Naive B cell (primary cell): ENCODE measurements at regions not wholly inside any gene's neighbourhood (a gene's known extent, or its start where the extent isn't known, plus 50 kb on each side); places are given as distances from the start of the nearest gene placed in this dataset.
"Not testable (repeated sequence)": the region's sequence is repeated elsewhere in the genome, so short reads cannot be mapped to it uniquely, and the experiment has no call there.

Source experiments
- ATAC-seq, 2 donors: fragments of 150-1000 bp; cut with Tn5 transposase; 2 replicates each; pipeline ENCODE4 v1.10.0; 2021; ENCODE audit warnings: low read depth in 2 of 2, mild to moderate bottlenecking in 2 of 2, moderate library complexity in 2 of 2
- DNase-seq: peaks from one replicate; pipeline ENCODE4 v3.0.0; 2022
- H3K27ac Mint-ChIP-seq, 6 donors: one replicate each; pipeline ENCODE4 v1.8.0; 2020 to 2022; ENCODE audit warnings: mild to moderate bottlenecking in 6 of 6, mixed read lengths in 6 of 6, moderate library complexity in 5 of 6, inconsistent platforms in 2 of 6
- H3K27me3 Mint-ChIP-seq, 3 donors: one replicate each; pipeline ENCODE4 v1.8.0; 2021 to 2022; ENCODE audit warnings: mixed read lengths in 3 of 3, mild to moderate bottlenecking in 1 of 3
- H3K36me3 Mint-ChIP-seq, 2 donors: one replicate each; pipeline ENCODE4 v1.8.0; 2020 to 2022; ENCODE audit warnings: mixed read lengths in 2 of 2, inconsistent platforms in 1 of 2, mild to moderate bottlenecking in 1 of 2
- H3K4me1 Mint-ChIP-seq, 3 donors: one replicate each; pipeline ENCODE4 v1.8.0; 2020 to 2022; ENCODE audit warnings: mixed read lengths in 3 of 3, inconsistent platforms in 1 of 3, mild to moderate bottlenecking in 1 of 3, moderate library complexity in 1 of 3
- H3K4me3 Mint-ChIP-seq, 8 donors: one replicate each; pipeline ENCODE4 v1.8.0; 2020 to 2022; ENCODE audit warnings: mild to moderate bottlenecking in 8 of 8, mixed read lengths in 8 of 8, moderate library complexity in 8 of 8, inconsistent platforms in 2 of 8
- H3K9me3 Mint-ChIP-seq, 7 donors: one replicate each; pipeline ENCODE4 v1.8.0; 2020 to 2022; ENCODE audit warnings: mixed read lengths in 7 of 7, mild to moderate bottlenecking in 5 of 7, inconsistent platforms in 2 of 7, moderate library complexity in 1 of 7

GRCh38 chr2:139744273-139744672 is 964.1 kb upstream of the NXPH2 start:
- ATAC-seq (no peak), DNase-seq (no peak)
- H3K4me1 Mint-ChIP-seq = no peaks in the 10 kb centered on the region
- H3K27ac Mint-ChIP-seq = no peak overlapping the region
- peaks cover 2 to 14% (median 5%) of the 10 kb centered on the region in 7 donors for H3K9me3 Mint-ChIP-seq
- no peaks in the 10 kb centered on the region for H3K27me3 Mint-ChIP-seq
- no peaks in the 10 kb centered on the region for H3K36me3 Mint-ChIP-seq
- H3K4me3 Mint-ChIP-seq = no peak overlapping the region

DNA sequence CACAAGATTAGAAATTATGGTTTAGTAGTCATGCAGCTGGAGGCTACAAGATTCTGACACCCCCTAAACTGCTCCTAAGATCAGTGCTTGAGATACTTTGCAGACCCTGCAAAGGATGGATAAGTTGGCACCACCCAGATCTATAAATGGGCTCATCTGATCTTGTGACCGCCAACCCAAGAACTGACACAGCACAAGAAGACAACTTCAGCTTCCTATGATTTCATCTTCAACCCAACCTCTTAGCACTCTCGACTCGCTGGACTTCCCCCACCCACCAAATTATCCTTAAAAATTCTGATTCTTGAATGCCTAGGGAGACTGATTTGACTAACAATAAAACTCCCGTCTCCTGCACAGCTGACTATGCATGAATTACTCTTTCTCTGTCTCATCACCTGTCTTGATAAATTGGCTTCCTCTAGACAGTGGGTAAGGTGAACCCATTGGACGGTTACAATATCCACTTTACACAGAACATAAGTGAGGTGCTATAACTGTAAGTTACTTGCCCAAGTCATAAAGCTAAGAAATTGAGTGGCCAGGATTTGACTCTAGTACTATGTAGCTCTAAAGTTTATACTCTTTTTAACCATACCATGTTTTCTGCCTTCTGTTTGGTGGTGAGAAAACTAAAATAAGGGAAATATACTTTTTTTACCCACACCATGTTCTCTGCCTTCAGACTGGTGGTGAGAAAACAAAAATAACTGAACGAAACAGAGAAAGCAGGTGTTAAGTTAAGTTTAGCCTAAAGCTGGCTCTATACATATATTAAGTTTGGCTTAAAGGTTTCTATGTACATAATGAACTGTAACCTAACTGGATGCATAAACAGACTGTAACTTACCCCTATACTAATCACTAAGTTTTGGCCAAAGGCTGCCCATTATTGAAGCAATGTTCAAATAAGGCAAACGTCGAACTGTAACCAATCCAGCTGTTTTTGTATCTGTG is 962.3 kb upstream of the NXPH2 start:
- DNase-seq (no peak), ATAC-seq (no peak)
- no peak overlapping the region for H3K27ac Mint-ChIP-seq
- no peaks in the 10 kb centered on the region for H3K36me3 Mint-ChIP-seq
- H3K9me3 Mint-ChIP-seq = peaks cover 0 to 12% (median 2%) of the 10 kb centered on the region in 7 donors
- no peak overlapping the region for H3K4me3 Mint-ChIP-seq
- H3K4me1 Mint-ChIP-seq = no peaks in the 10 kb centered on the region
- H3K27me3 Mint-ChIP-seq = no peaks in the 10 kb centered on the region

DNA sequence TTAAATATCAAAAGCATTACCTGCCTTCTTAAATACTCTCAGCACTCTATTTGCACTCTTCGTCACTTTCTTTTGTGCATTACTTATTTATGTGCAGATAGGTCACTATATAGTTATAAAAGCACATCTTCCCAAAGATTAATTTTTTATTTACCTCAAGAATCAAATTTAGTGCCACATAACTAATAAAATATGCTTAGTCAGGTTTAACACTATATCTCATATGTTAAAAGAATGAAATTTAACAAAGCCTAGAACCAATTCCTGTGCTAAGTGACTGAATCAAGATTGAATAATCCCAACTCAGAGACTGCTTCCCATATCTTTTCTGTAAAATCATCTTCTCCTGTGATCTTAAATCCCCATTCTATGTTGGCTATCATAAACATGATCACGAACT is 957.5 kb upstream of the NXPH2 start:
- H3K36me3 Mint-ChIP-seq = no peaks in the 10 kb centered on the region
- no peak overlapping the region for H3K4me3 Mint-ChIP-seq
- H3K27ac Mint-ChIP-seq = no peak overlapping the region
- no peaks in the 10 kb centered on the region for H3K4me1 Mint-ChIP-seq
- H3K27me3 Mint-ChIP-seq = no peaks in the 10 kb centered on the region
- peaks cover 0 to 6% (median 0%) of the 10 kb centered on the region in 7 donors for H3K9me3 Mint-ChIP-seq
- no peak for DNase-seq
- ATAC-seq = no peak

DNA sequence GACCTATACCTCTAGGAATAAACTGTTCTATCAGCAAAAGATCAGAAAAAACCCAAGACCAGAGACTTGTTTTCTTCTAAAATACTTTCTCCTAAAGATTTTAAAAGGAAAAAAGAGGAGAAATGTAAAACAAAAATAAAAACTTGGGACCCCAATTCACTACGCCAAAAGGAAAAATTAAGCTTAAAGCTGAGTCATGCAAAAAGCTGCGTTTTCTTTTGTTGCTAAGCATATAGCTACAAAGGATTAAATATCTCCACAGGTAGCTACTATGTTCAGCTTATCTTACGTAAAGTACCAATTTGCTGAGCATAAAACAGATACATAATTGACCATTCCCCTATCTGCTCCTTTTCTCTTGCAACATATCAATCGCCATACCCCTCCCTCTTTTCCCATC is 950.0 kb upstream of the NXPH2 start:
- H3K9me3 Mint-ChIP-seq = peaks cover 0 to 6% (median 0%) of the 10 kb centered on the region in 7 donors
- no peak overlapping the region for H3K27ac Mint-ChIP-seq
- H3K27me3 Mint-ChIP-seq = no peaks in the 10 kb centered on the region
- ATAC-seq (no peak), DNase-seq (no peak)
- H3K4me3 Mint-ChIP-seq = no peak overlapping the region
- no peaks in the 10 kb centered on the region for H3K36me3 Mint-ChIP-seq
- no peaks in the 10 kb centered on the region for H3K4me1 Mint-ChIP-seq

GRCh38 chr2:139721411-139721995 is 941.3 kb upstream of the NXPH2 start:
- H3K27ac Mint-ChIP-seq = no peak overlapping the region
- no peaks in the 10 kb centered on the region for H3K27me3 Mint-ChIP-seq
- H3K9me3 Mint-ChIP-seq = peaks cover 0 to 6% (median 3%) of the 10 kb centered on the region in 7 donors
- H3K36me3 Mint-ChIP-seq = no peaks in the 10 kb centered on the region
- no peak overlapping the region for H3K4me3 Mint-ChIP-seq
- ATAC-seq = no peak
- no peaks in the 10 kb centered on the region for H3K4me1 Mint-ChIP-seq
- no peak for DNase-seq

GRCh38 chr2:139720056-139720455 is 939.9 kb upstream of the NXPH2 start:
- no peaks in the 10 kb centered on the region for H3K36me3 Mint-ChIP-seq
- no peak overlapping the region for H3K4me3 Mint-ChIP-seq
- DNase-seq = no peak
- no peaks in the 10 kb centered on the region for H3K27me3 Mint-ChIP-seq
- H3K4me1 Mint-ChIP-seq = no peaks in the 10 kb centered on the region
- no peak for ATAC-seq
- H3K27ac Mint-ChIP-seq = no peak overlapping the region
- H3K9me3 Mint-ChIP-seq = peaks cover 0 to 6% (median 3%) of the 10 kb centered on the region in 7 donors

- Mint-ChIP-seq H3K27me3 (no peaks in the 10 kb centered on the region), H3K36me3 (no peaks in the 10 kb centered on the region), H3K27ac (no peak overlapping the region), H3K4me3 (no peak overlapping the region), H3K9me3 (peaks cover 0 to 4% (median 0%) of the 10 kb centered on the region in 7 donors), H3K4me1 (no peaks in the 10 kb centered on the region)
- no peak for ATAC-seq
- no peak for DNase-seq
These were observed 924.4 kb upstream of the NXPH2 start for GRCh38 chr2:139704606-139705005.

GRCh38 chr2:139694327-139694726 is 914.1 kb upstream of the NXPH2 start:
- no peak overlapping the region for H3K27ac Mint-ChIP-seq
- H3K36me3 Mint-ChIP-seq = no peaks in the 10 kb centered on the region
- ATAC-seq (no peak), DNase-seq (no peak)
- H3K9me3 Mint-ChIP-seq = peaks cover 0 to 6% (median 0%) of the 10 kb centered on the region in 7 donors
- no peak overlapping the region for H3K4me3 Mint-ChIP-seq
- no peaks in the 10 kb centered on the region for H3K4me1 Mint-ChIP-seq
- H3K27me3 Mint-ChIP-seq = no peaks in the 10 kb centered on the region

- no peak for ATAC-seq
- H3K36me3 Mint-ChIP-seq = no peaks in the 10 kb centered on the region
- H3K4me3 Mint-ChIP-seq = no peak overlapping the region
These were observed 906.0 kb upstream of the NXPH2 start for GRCh38 chr2:139686205-139686604.

GRCh38 chr2:139685090-139685983 is 905.1 kb upstream of the NXPH2 start:
- Mint-ChIP-seq H3K4me3 (no peak overlapping the region), H3K4me1 (no peaks in the 10 kb centered on the region), H3K27me3 (no peaks in the 10 kb centered on the region), H3K9me3 (peaks cover 2 to 13% (median 4%) of the 10 kb centered on the region in 7 donors), H3K27ac (no peak overlapping the region), H3K36me3 (no peaks in the 10 kb centered on the region)
- ATAC-seq (no peak), DNase-seq (no peak)

More at GRCh38 chr2:139686205-139686604, 906.0 kb upstream of the NXPH2 start:
- Mint-ChIP-seq H3K27ac (no peak overlapping the region), H3K9me3 (peaks cover 1 to 11% (median 2%) of the 10 kb centered on the region in 7 donors), H3K27me3 (no peaks in the 10 kb centered on the region), H3K4me1 (no peaks in the 10 kb centered on the region)
- no peak for DNase-seq

GRCh38 chr2:139684286-139684860 is 904.2 kb upstream of the NXPH2 start:
- ATAC-seq (no peak), DNase-seq (no peak)
- Mint-ChIP-seq H3K36me3 (no peaks in the 10 kb centered on the region), H3K4me3 (no peak overlapping the region), H3K9me3 (peaks cover 2 to 14% (median 9%) of the 10 kb centered on the region in 7 donors), H3K27ac (no peak overlapping the region), H3K4me1 (no peaks in the 10 kb centered on the region), H3K27me3 (no peaks in the 10 kb centered on the region)

GRCh38 chr2:139674577-139674976 is 894.4 kb upstream of the NXPH2 start:
- Mint-ChIP-seq H3K27me3 (no peaks in the 10 kb centered on the region), H3K4me1 (no peaks in the 10 kb centered on the region), H3K9me3 (peaks cover 0 to 5% (median under 1%) of the 10 kb centered on the region in 7 donors), H3K4me3 (no peak overlapping the region), H3K27ac (no peak overlapping the region), H3K36me3 (no peaks in the 10 kb centered on the region)
- no peak for ATAC-seq
- DNase-seq = no peak

DNA sequence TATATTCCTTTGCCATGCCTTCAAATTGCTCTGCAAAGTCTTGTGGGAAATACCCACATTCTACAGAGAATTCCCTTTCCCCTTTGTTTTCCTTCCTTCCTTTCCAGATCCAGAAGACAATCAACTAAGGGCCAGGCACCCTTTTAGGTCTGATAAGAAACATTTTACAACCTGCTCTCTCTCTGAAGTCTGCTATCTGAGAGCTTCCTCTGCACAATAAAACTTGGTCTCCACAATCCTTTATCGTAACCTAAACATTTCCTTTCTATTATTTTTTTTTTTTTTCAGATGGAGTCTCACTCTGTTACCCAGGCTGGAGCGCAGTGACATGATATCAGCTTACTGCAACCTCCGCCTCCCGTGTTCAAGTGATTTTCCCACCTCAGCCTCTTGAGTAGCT is 893.3 kb upstream of the NXPH2 start:
- not testable (repeated sequence) for DNase-seq, H3K36me3 Mint-ChIP-seq, H3K27me3 Mint-ChIP-seq, H3K9me3 Mint-ChIP-seq, H3K27ac Mint-ChIP-seq, H3K4me1 Mint-ChIP-seq, H3K4me3 Mint-ChIP-seq, ATAC-seq
